ENCODE measurements at regions not wholly inside any gene's neighbourhood (a gene's known extent, or its start where the extent isn't known, plus 50 kb on each side); places are given as distances from the start of the nearest gene placed in this dataset.
A peak's percentile ranks its signal among the peaks of the same experiment; 100 is the strongest.

- no peak for DNase-seq (ENCODE audit: low spot score)
Measured at GRCh38 chr1:221469476-221469875, 272.4 kb downstream of the DUSP10 start.

- no peak for DNase-seq (ENCODE audit: low spot score)
Measured at GRCh38 chr1:221470000-221470698, 271.7 kb downstream of the DUSP10 start.

GRCh38 chr1:221473411-221473810, 268.5 kb downstream of the DUSP10 start:
- no peak for DNase-seq (ENCODE audit: low spot score)

GRCh38 chr1:221477252-221477651, 264.6 kb downstream of the DUSP10 start:
- no peak for DNase-seq (ENCODE audit: low spot score)

- peak; percentile 54 for DNase-seq (ENCODE audit: low spot score)
Measured at GRCh38 chr1:221478050-221478949, 263.6 kb downstream of the DUSP10 start.

GRCh38 chr1:221487781-221488524, 253.9 kb downstream of the DUSP10 start:
- no peak for DNase-seq (ENCODE audit: low spot score)

- no peak for DNase-seq (ENCODE audit: low spot score)
Measured at GRCh38 chr1:221488550-221488949, 253.3 kb downstream of the DUSP10 start.

GRCh38 chr1:221494670-221495069, 247.2 kb downstream of the DUSP10 start:
- no peak for DNase-seq (ENCODE audit: low spot score)

GRCh38 chr1:221497046-221497445, 244.8 kb downstream of the DUSP10 start:
- no peak for DNase-seq (ENCODE audit: low spot score)

GRCh38 chr1:221503268-221503667, 238.6 kb downstream of the DUSP10 start:
- DNase-seq (ENCODE audit: low spot score) = no peak

GRCh38 chr1:221509575-221510355, 232.1 kb downstream of the DUSP10 start:
- no peak for DNase-seq (ENCODE audit: low spot score)

- no peak for DNase-seq (ENCODE audit: low spot score)
Measured at GRCh38 chr1:221510793-221511503, 230.9 kb downstream of the DUSP10 start.

- no peak for DNase-seq (ENCODE audit: low spot score)
Measured at GRCh38 chr1:221511797-221512196, 230.1 kb downstream of the DUSP10 start.

- no peak for DNase-seq (ENCODE audit: low spot score)
Measured at GRCh38 chr1:221514806-221515205, 227.1 kb downstream of the DUSP10 start.

GRCh38 chr1:221515496-221515895, 226.4 kb downstream of the DUSP10 start:
- DNase-seq (ENCODE audit: low spot score) = no peak

GRCh38 chr1:221517961-221518360, 223.9 kb downstream of the DUSP10 start:
- no peak for DNase-seq (ENCODE audit: low spot score)

- no peak for DNase-seq (ENCODE audit: low spot score)
Measured at GRCh38 chr1:221520250-221520649, 221.6 kb downstream of the DUSP10 start.

GRCh38 chr1:221521686-221522085, 220.2 kb downstream of the DUSP10 start:
- no peak for DNase-seq (ENCODE audit: low spot score)

GRCh38 chr1:221522529-221522940, 219.4 kb downstream of the DUSP10 start:
- DNase-seq (ENCODE audit: low spot score) = no peak

GRCh38 chr1:221525749-221526148, 216.1 kb downstream of the DUSP10 start:
- DNase-seq (ENCODE audit: low spot score) = no peak

- no peak for DNase-seq (ENCODE audit: low spot score)
Measured at GRCh38 chr1:221527302-221527701, 214.6 kb downstream of the DUSP10 start.

Data from globus pallidus (tissue), 1 donor.